Lower leg skin (tissue), 3 donors: ENCODE measurements at regions not wholly inside any gene's neighbourhood (a gene's known extent, or its start where the extent isn't known, plus 50 kb on each side); places are given as distances from the start of the nearest gene placed in this dataset.

Source experiments
- POLR2A ChIP-seq, 2 donors: fragments of 450-650 bp; IDR thresholded peaks; one replicate each; pipeline ENCODE4 v1.6.1; 2016 to 2017; ENCODE audit warnings: antibody characterized with exemption in 2 of 2, mild to moderate bottlenecking in 1 of 2, moderate library complexity in 1 of 2
- TF ChIP-seq, protein P1 (sequence below), 3 donors: fragments of 450-650 bp; IDR thresholded peaks; one replicate each; pipeline ENCODE4 v1.5.1; 2016; ENCODE audit warnings: antibody characterized with exemption in 3 of 3, mild to moderate bottlenecking in 3 of 3, moderate library complexity in 2 of 3

DNA sequence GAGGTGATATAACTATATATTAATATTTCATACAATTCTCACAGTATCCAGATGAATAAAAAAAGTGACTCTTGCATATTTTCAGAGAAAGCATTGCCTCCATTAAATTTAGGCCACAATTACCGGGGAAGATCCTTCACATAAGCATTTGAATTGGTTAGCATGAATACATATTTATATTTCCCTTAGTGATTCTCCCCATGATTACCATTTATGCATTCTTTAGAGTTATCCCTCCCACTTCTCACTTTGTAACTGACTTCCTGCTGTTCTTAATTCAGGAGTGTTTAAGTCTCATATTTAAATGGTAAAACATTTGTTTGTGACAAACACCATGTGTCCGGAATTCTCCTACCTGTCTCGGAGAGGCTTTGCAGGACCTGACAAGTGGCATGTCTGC, 523.4 kb downstream of the CCDC85A start:
- TF ChIP-seq POLR2A (IDR thresholded peaks at IDR 0.05), result no peak
- TF ChIP-seq, protein P1, sequence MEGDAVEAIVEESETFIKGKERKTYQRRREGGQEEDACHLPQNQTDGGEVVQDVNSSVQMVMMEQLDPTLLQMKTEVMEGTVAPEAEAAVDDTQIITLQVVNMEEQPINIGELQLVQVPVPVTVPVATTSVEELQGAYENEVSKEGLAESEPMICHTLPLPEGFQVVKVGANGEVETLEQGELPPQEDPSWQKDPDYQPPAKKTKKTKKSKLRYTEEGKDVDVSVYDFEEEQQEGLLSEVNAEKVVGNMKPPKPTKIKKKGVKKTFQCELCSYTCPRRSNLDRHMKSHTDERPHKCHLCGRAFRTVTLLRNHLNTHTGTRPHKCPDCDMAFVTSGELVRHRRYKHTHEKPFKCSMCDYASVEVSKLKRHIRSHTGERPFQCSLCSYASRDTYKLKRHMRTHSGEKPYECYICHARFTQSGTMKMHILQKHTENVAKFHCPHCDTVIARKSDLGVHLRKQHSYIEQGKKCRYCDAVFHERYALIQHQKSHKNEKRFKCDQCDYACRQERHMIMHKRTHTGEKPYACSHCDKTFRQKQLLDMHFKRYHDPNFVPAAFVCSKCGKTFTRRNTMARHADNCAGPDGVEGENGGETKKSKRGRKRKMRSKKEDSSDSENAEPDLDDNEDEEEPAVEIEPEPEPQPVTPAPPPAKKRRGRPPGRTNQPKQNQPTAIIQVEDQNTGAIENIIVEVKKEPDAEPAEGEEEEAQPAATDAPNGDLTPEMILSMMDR (IDR thresholded peaks at IDR 0.05), result no peak
